NCI-H526 treated with DMSO at 0.1 percent for 48 hours (cell line): ENCODE measurements at regions not wholly inside any gene's neighbourhood (a gene's known extent, or its start where the extent isn't known, plus 50 kb on each side); places are given as distances from the start of the nearest gene placed in this dataset.
A peak's percentile ranks its signal among the peaks of the same experiment; 100 is the strongest.

Source experiments
- DNase-seq: peaks from one replicate; lab custom pipeline; 2025; lab: John Stamatoyannopoulos, UW

GRCh38 chr1:30405631-30406212, 317.7 kb downstream of the MATN1 start:
- no peak for DNase-seq

- DNase-seq = no peak
Observed at GRCh38 chr1:30405081-30405480, 318.3 kb downstream of the MATN1 start.

DNA sequence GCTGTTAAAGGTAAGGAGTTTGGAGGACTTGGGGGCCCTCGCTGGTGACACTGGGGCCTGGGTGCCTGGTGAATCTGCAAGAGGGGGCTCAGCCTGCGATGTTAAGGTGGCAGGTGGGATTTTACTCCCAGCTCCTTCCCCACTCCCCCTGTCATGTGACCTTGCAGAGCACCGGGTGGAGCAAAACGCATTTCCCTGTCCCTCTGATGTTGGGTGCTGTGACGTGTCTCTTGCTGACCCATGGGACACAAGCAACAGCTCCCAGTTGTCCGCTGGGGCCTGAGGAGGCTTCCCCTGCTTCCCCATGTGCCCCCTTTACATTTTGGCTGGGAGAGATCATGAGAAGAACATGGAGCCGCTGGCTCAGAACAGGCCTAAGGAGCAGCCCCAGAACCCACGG, 319.0 kb downstream of the MATN1 start:
- no peak for DNase-seq

DNA sequence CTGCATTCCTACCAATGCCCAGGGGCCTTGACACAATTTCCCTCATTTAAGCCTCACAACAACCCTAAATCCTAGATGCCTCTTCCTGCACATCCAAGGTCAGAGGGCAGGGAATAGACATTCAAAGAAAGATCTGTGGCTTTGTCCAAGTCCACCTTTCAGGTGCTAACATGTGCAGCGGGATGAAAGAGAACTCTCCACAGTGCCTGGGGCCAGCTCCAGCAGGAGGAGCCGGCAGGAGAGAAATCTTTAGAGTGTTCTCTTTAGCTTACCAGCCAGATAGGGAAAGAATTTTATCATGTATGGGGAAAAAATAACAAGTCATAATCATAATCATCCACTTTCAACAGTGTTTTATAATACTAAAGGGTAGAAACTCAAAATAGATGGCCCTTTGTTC, 319.7 kb downstream of the MATN1 start:
- no peak for DNase-seq

GRCh38 chr1:30403061-30403645, 320.2 kb downstream of the MATN1 start:
- DNase-seq = no peak

GRCh38 chr1:30402031-30402430, 321.4 kb downstream of the MATN1 start:
- DNase-seq = no peak

- no peak for DNase-seq
Observed at GRCh38 chr1:30400507-30400906, 322.9 kb downstream of the MATN1 start.

DNA sequence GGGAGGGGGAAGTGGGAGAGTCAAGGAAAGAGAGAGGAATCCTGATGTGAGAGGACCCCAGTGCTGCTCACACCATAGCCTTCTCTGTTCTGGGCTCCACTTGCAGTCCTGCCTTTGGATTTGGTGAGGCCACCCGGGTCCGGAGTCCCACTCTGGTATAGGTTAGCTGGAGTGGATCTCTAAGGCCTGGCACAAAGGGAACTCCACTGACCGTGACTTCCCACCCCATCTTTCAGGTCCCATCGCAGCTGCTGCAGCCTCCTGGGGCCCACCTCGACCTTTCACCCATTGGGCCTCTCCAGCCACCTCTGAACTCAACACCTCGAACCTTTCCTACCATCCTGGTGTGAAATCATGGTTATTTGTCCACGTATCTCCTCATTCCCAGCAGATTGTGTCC, 324.4 kb downstream of the MATN1 start:
- no peak for DNase-seq

DNA sequence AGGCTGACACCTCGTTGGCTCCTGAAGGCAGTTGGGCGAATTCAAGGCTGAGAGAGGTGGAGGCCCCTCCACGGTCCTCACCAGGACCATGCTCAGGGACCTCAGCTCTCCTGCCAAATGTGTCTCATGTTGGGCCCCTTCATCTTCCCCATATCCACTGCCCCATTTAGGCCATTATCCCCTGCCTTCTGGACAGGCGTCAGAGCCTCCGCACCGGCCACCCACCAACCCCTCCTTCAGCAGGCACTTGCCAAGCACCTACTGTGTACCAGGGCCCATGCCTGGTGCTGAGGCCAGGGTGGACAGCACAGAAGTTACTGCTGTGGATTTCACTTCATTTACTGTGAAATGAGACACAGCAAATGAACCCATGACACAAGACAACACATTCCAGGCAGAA, 325.8 kb downstream of the MATN1 start:
- no peak for DNase-seq

DNA sequence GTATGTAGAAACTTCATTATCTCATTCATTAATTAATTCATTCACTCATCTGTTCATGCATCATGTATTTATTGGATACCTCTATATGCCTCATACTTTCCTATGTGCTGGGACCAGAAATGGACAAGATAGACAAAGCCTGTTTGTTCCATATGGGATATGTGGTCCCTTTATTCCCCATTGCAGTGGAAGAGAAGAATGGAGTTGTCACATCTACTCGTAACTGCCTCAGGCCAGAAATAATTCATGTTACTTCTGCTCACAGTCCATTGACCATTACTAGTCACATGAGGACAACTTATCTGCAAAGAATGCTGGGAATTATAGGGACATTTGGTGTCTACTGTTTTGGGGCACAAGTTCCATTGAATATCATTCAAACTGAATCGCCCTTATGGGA, 327.8 kb downstream of the MATN1 start:
- no peak for DNase-seq

- DNase-seq = no peak
Observed at GRCh38 chr1:30388386-30388785, 335.0 kb downstream of the MATN1 start.

DNA sequence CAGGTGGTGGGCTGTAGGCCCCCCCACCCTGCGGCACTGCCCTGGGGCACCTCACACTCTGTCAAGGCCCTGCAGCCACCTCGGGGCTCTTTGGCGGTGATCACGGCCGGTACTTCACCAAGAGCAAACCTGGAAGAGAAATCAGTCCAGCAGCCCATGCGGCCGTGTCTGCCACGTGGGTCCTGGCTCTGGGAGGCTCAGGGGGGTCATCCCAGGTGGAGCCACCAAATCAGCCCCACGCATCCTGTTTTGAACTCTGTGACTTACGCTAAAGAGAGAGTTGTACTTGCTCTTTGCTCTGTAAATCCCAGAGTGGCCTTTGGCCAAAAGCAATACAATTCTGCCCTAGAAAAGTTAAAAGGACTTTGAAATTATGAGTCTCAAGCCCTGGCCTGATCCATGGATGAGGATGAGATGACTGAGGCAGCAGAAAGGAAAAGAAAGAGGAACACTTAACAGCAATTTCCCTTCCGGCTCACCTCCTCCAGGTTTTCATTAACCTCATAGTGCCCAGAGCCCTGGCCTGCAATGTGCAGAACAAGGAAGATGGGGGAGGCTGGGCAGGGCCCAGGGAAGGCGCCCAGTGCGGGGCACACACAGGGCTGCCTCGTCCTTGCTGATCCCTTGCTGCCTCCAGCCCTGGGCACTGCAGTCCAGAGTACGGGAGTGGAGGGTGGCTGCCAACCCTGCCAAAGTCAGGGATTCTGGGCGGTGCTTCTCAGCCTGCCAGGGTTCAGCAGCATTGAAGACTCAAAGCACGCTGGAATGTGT, 337.0 kb downstream of the MATN1 start:
- no peak for DNase-seq

GRCh38 chr1:30385246-30385995, 338.0 kb downstream of the MATN1 start:
- DNase-seq = no peak

DNA sequence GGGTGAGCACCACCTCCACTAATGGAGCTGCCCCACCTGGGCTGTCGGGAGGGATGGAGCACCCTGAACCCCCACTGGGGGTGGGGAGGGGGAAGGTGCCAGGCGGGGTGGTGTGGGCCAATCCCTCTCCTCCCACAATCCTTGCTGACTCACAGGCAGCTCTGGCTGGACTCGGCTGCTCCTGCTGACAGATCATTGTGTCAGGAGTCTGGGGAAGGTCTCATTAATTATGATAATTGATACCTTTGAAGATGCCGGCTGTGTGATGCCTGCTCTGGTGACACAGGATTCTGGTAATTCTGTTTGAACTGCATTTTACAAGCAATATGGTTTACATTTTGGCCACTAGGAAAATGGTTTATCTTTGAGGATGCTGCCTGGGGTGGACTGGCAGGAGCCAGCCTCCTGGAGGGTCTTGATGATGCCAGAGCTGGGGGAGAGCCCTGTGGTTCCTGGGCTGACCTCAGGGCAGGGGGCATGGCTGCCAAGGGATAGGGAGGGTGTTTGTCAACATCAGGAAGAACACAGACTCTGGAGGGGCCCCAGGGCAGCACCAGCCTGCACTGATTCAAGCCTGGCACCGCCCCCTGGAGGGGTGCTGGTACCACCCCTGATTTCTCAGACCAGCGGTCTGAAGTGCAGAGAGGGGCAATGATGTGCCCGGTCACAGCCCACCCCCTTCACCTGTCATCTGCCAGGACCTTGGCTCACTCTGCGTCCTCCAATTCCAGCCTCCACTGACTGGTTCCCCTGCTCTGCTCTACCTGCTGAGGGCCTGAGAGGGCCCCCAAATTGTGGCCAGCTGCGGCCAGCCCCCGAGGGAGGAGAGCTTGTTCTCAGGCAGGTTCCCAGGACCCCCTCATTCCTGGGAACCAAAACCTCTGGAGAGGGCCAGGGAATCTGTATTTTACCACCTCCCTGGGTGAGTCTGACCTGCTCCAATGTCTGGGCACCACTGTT, 338.8 kb downstream of the MATN1 start:
- no peak for DNase-seq

DNA sequence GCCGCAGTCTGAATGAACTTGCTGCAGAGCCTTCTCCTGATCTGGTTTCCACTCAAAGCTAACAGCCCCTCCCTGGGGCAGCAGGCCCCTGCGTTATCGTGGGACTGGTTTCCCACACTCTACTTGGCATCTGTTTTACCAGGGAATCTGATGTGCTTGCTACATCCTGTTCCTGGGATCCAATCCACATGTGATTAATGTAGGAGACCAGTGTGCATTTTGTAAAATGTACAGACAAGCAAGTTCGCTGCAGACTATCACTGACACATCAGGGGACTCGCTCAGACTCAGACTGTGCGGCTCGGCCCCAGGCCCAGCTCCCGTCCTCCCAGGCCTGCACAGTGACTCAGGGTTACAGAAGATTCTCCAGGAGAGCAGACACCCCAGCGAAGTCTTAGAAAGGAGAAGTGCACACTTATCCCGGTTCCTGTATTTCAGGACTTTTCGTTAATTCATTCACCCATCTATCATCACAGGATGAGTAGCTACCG, 340.1 kb downstream of the MATN1 start:
- DNase-seq = no peak

DNA sequence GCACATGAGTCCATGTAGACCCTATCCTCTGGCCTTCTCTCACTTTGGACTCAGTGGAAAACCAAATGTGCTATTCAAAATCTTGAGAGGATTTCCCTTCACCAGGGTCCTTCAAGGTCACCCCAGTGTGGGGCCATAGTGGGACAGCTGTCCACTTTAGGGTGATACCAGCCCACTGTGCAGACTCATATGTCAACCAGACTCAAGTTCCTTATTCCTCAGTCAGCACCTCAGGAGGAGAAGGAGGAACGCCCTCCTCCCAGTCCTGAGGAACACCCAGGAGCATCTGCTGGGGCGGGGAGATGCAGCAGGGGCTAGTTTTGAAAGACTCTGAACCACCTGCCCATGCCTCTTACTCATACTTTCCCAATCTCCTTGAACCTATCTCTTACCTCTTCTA, 340.9 kb downstream of the MATN1 start:
- no peak for DNase-seq

- no peak for DNase-seq
Observed at GRCh38 chr1:30381671-30382365, 341.6 kb downstream of the MATN1 start.

GRCh38 chr1:30381266-30381665, 342.1 kb downstream of the MATN1 start:
- DNase-seq = no peak

- no peak for DNase-seq
Observed at GRCh38 chr1:30380625-30380984, 342.8 kb downstream of the MATN1 start.

DNA sequence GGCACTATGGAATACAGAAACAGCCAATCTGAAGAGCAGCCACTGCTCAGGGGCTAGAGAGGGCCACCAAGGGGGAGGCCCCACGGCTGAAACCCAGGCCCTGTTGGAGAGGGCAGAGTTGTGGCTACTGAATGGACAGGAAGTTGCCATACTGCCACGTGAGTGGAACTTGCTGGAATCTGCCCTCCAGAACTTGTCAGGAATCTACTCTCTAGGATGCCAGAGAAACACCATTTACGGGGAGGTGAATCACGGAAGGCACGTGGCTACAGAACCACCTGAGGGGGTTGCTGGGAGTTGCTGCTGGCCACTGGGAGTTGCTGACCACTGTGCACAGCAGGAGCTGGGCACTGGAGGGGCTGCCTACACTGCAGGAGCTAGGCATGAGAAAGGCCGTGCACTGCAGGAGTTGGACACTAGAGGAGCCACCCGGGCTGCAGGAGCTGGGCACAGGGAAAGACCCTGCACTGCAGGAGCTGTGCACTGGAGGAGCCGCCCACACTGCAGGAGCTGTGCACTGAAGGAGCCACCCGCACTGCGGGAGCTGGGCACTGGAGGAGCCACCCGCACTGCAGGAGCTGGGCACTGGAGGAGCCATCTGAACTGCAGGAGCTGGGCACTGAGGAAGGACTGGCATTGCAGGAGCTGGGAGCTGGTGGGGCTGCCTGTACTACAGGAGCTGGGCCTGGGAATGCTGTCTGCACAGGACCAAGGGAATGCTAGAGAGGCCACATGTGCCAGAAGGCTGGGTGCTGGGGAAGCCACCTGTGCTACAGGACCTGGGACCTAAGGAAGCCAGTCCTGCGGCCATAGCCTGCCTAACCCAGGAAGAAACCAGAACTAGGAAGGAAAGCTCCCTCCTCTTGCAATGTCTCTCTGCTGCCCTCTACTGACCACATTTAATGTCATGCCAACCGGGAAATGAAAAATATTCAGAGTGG, 343.4 kb downstream of the MATN1 start:
- DNase-seq = peak; percentile 73
